HL-60 (cell line): ENCODE measurements at regions not wholly inside any gene's neighbourhood (a gene's known extent, or its start where the extent isn't known, plus 50 kb on each side); places are given as distances from the start of the nearest gene placed in this dataset.

Experiments
- CTCF ChIP-seq: IDR thresholded peaks from one replicate; pipeline ENCODE4 v1.5.1; 2011; ENCODE audit warnings: low read length, control low read depth, inconsistent platforms; ENCODE audit not compliant: insufficient read depth
- GABPA ChIP-seq: IDR thresholded peaks from 2 replicates; pipeline ENCODE4 v1.6.1; 2012; ENCODE audit warnings: low read depth
- SPI1 ChIP-seq: IDR thresholded peaks from 2 replicates; pipeline ENCODE4 v1.6.1; 2012; ENCODE audit warnings: low read depth, mild to moderate bottlenecking, borderline replicate concordance
- TF ChIP-seq, protein P1 (sequence below): IDR thresholded peaks from 2 replicates; pipeline ENCODE4 v1.6.1; 2012; ENCODE audit warnings: low read depth; ENCODE audit not compliant: insufficient replicate concordance

DNA sequence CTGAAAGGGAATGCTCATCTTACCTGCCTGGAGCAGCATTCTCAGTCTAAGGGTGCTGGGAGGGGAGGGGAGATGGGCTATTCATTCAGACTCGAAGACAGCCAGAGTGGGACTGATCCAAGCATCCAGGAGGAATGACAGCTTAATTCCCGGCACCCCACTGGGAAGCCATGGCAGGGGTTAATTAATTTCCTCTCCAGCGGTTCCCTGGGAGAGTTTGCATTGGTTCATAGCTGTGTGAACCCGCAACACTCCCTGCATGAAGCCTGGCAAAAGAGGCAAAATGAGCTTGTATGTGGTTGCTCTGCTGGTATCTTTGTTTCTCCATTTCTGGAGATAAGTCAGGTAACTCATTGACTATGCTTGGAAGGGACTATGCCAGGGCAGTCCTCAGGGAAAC, 401.0 kb upstream of the SLC24A2 start:
- no peak for TF ChIP-seq CTCF
- no peak for TF ChIP-seq SPI1
- TF ChIP-seq, protein P1, sequence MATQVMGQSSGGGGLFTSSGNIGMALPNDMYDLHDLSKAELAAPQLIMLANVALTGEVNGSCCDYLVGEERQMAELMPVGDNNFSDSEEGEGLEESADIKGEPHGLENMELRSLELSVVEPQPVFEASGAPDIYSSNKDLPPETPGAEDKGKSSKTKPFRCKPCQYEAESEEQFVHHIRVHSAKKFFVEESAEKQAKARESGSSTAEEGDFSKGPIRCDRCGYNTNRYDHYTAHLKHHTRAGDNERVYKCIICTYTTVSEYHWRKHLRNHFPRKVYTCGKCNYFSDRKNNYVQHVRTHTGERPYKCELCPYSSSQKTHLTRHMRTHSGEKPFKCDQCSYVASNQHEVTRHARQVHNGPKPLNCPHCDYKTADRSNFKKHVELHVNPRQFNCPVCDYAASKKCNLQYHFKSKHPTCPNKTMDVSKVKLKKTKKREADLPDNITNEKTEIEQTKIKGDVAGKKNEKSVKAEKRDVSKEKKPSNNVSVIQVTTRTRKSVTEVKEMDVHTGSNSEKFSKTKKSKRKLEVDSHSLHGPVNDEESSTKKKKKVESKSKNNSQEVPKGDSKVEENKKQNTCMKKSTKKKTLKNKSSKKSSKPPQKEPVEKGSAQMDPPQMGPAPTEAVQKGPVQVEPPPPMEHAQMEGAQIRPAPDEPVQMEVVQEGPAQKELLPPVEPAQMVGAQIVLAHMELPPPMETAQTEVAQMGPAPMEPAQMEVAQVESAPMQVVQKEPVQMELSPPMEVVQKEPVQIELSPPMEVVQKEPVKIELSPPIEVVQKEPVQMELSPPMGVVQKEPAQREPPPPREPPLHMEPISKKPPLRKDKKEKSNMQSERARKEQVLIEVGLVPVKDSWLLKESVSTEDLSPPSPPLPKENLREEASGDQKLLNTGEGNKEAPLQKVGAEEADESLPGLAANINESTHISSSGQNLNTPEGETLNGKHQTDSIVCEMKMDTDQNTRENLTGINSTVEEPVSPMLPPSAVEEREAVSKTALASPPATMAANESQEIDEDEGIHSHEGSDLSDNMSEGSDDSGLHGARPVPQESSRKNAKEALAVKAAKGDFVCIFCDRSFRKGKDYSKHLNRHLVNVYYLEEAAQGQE, result no peak
- TF ChIP-seq GABPA, result no peak
